ENCODE measurements at regions not wholly inside any gene's neighbourhood (a gene's known extent, or its start where the extent isn't known, plus 50 kb on each side); places are given as distances from the start of the nearest gene placed in this dataset.

- no peak for TF ChIP-seq EZH2 (IDR thresholded peaks at IDR 0.05; ENCODE audit: low read length, missing control alignments)
- TF ChIP-seq, protein P1, sequence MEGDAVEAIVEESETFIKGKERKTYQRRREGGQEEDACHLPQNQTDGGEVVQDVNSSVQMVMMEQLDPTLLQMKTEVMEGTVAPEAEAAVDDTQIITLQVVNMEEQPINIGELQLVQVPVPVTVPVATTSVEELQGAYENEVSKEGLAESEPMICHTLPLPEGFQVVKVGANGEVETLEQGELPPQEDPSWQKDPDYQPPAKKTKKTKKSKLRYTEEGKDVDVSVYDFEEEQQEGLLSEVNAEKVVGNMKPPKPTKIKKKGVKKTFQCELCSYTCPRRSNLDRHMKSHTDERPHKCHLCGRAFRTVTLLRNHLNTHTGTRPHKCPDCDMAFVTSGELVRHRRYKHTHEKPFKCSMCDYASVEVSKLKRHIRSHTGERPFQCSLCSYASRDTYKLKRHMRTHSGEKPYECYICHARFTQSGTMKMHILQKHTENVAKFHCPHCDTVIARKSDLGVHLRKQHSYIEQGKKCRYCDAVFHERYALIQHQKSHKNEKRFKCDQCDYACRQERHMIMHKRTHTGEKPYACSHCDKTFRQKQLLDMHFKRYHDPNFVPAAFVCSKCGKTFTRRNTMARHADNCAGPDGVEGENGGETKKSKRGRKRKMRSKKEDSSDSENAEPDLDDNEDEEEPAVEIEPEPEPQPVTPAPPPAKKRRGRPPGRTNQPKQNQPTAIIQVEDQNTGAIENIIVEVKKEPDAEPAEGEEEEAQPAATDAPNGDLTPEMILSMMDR (conservative IDR thresholded peaks at IDR 0.05 in 1 of 2, IDR thresholded peaks at IDR 0.05 in 1 of 2; ENCODE audit: low read depth in 1 of 2, low read length in 2 of 2), result no peak
Measured at GRCh38 chr1:87539147-87539546, 210.5 kb downstream of the LMO4 start.

All from fibroblast of lung (primary cell).